ENCODE measurements at regions not wholly inside any gene's neighbourhood (a gene's known extent, or its start where the extent isn't known, plus 50 kb on each side); places are given as distances from the start of the nearest gene placed in this dataset.

DNA sequence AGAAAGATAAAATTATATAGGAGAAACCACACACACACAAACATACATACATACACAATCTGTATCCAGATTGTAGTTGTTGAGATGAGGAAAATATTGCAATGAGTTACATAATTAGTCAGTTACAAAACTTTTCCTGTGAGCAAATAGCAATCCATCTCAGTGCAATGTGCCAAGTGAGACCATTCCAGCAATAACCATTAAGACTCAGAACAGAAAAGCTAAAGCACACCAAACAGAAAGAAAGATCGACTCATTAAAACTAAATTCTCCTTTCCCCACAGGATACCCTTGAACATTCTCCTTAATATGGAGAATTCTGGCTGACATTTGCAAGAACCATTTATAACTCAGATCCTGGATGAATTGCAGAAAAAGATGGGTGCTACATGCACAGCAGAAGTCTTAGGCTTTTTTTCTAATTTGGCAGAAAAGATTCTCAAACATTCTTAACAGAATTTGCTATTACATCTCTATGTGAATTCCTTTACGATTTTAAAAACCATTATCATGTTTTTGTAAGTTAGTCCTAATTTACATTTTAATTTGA, 1341.2 kb upstream of the SPRY2 start (continued):
- TF ChIP-seq, protein P1, sequence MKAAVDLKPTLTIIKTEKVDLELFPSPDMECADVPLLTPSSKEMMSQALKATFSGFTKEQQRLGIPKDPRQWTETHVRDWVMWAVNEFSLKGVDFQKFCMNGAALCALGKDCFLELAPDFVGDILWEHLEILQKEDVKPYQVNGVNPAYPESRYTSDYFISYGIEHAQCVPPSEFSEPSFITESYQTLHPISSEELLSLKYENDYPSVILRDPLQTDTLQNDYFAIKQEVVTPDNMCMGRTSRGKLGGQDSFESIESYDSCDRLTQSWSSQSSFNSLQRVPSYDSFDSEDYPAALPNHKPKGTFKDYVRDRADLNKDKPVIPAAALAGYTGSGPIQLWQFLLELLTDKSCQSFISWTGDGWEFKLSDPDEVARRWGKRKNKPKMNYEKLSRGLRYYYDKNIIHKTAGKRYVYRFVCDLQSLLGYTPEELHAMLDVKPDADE (IDR thresholded peaks at IDR 0.05), result no peak
- TF ChIP-seq NANOG (IDR thresholded peaks at IDR 0.05; ENCODE audit: borderline replicate concordance) (no peak), ZNF114 (CRISPR knock-in tag; IDR thresholded peaks at IDR 0.05) (no peak), JUNB (IDR thresholded peaks at IDR 0.05; ENCODE audit: unreplicated experiment) (no peak)
- TF ChIP-seq, protein P2, sequence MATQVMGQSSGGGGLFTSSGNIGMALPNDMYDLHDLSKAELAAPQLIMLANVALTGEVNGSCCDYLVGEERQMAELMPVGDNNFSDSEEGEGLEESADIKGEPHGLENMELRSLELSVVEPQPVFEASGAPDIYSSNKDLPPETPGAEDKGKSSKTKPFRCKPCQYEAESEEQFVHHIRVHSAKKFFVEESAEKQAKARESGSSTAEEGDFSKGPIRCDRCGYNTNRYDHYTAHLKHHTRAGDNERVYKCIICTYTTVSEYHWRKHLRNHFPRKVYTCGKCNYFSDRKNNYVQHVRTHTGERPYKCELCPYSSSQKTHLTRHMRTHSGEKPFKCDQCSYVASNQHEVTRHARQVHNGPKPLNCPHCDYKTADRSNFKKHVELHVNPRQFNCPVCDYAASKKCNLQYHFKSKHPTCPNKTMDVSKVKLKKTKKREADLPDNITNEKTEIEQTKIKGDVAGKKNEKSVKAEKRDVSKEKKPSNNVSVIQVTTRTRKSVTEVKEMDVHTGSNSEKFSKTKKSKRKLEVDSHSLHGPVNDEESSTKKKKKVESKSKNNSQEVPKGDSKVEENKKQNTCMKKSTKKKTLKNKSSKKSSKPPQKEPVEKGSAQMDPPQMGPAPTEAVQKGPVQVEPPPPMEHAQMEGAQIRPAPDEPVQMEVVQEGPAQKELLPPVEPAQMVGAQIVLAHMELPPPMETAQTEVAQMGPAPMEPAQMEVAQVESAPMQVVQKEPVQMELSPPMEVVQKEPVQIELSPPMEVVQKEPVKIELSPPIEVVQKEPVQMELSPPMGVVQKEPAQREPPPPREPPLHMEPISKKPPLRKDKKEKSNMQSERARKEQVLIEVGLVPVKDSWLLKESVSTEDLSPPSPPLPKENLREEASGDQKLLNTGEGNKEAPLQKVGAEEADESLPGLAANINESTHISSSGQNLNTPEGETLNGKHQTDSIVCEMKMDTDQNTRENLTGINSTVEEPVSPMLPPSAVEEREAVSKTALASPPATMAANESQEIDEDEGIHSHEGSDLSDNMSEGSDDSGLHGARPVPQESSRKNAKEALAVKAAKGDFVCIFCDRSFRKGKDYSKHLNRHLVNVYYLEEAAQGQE (IDR thresholded peaks at IDR 0.05; ENCODE audit: unreplicated experiment), result no peak

DNA sequence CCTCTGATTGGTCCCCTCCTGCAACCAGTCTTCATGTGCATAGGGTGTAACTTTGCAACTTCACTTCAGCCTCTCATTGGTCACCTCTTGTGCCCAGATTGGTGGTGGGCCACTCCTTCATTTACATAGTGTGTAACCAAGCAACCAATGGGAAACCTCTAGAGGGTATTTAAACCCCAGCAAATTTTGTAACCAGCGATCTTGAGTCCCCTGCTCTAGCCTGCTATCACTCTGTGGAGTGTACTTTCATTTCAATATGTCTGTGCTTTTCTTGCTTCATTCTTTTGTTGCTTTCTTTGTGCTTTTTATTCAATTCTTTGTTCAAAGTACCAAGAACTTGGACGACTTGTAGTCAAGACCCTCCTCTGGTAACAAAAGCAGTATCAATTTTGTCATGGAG, 1336.9 kb upstream of the SPRY2 start:
- no peaks in the 10 kb centered on the region for H3F3A ChIP-seq (replicated peaks; ENCODE audit: low read depth)
- no peak overlapping the region for H3K27ac ChIP-seq (ENCODE audit: low read depth)
- H3K27me3 ChIP-seq (ENCODE audit: insufficient read depth), result no peaks in the 10 kb centered on the region
- Mint-ChIP-seq H3K36me3 (ENCODE audit: low read depth) (peaks cover 11% of the 10 kb centered on the region; the same call in 2 of the 3 replicates), H3K9me3 (peaks cover 17% of the 10 kb centered on the region), H3K27ac (no peak overlapping the region), H3K27me3 (ENCODE audit: insufficient read depth, low read depth, poor library complexity) (no peaks in the 10 kb centered on the region), H3K4me3 (no peak overlapping the region), H3K4me1 (no peaks in the 10 kb centered on the region)
- H3K4me3 ChIP-seq, result no peak overlapping the region
- no peaks in the 10 kb centered on the region for H3K9me2 ChIP-seq (ENCODE audit: insufficient read depth)
- no peaks in the 10 kb centered on the region for H4K20me1 ChIP-seq (replicated peaks; ENCODE audit: insufficient read depth)
- H3K79me2 ChIP-seq (replicated peaks; ENCODE audit: insufficient read depth), result no peaks in the 10 kb centered on the region
- H3K4me2 ChIP-seq, result no peak overlapping the region
- DNase-seq (ENCODE audit: low spot score) (no peak), ATAC-seq (no peak)
- no peak overlapping the region for H2AFZ ChIP-seq
- 0 out of 2 replicates have a peak, but pooled peaks cover 4% of the 10 kb centered on the region for H3K36me3 ChIP-seq (ENCODE audit: insufficient read depth)
- H3K4me1 ChIP-seq (ENCODE audit: insufficient read depth), result no peaks in the 10 kb centered on the region; the same call in 1 of the 2 replicates
- TF ChIP-seq, protein P3, sequence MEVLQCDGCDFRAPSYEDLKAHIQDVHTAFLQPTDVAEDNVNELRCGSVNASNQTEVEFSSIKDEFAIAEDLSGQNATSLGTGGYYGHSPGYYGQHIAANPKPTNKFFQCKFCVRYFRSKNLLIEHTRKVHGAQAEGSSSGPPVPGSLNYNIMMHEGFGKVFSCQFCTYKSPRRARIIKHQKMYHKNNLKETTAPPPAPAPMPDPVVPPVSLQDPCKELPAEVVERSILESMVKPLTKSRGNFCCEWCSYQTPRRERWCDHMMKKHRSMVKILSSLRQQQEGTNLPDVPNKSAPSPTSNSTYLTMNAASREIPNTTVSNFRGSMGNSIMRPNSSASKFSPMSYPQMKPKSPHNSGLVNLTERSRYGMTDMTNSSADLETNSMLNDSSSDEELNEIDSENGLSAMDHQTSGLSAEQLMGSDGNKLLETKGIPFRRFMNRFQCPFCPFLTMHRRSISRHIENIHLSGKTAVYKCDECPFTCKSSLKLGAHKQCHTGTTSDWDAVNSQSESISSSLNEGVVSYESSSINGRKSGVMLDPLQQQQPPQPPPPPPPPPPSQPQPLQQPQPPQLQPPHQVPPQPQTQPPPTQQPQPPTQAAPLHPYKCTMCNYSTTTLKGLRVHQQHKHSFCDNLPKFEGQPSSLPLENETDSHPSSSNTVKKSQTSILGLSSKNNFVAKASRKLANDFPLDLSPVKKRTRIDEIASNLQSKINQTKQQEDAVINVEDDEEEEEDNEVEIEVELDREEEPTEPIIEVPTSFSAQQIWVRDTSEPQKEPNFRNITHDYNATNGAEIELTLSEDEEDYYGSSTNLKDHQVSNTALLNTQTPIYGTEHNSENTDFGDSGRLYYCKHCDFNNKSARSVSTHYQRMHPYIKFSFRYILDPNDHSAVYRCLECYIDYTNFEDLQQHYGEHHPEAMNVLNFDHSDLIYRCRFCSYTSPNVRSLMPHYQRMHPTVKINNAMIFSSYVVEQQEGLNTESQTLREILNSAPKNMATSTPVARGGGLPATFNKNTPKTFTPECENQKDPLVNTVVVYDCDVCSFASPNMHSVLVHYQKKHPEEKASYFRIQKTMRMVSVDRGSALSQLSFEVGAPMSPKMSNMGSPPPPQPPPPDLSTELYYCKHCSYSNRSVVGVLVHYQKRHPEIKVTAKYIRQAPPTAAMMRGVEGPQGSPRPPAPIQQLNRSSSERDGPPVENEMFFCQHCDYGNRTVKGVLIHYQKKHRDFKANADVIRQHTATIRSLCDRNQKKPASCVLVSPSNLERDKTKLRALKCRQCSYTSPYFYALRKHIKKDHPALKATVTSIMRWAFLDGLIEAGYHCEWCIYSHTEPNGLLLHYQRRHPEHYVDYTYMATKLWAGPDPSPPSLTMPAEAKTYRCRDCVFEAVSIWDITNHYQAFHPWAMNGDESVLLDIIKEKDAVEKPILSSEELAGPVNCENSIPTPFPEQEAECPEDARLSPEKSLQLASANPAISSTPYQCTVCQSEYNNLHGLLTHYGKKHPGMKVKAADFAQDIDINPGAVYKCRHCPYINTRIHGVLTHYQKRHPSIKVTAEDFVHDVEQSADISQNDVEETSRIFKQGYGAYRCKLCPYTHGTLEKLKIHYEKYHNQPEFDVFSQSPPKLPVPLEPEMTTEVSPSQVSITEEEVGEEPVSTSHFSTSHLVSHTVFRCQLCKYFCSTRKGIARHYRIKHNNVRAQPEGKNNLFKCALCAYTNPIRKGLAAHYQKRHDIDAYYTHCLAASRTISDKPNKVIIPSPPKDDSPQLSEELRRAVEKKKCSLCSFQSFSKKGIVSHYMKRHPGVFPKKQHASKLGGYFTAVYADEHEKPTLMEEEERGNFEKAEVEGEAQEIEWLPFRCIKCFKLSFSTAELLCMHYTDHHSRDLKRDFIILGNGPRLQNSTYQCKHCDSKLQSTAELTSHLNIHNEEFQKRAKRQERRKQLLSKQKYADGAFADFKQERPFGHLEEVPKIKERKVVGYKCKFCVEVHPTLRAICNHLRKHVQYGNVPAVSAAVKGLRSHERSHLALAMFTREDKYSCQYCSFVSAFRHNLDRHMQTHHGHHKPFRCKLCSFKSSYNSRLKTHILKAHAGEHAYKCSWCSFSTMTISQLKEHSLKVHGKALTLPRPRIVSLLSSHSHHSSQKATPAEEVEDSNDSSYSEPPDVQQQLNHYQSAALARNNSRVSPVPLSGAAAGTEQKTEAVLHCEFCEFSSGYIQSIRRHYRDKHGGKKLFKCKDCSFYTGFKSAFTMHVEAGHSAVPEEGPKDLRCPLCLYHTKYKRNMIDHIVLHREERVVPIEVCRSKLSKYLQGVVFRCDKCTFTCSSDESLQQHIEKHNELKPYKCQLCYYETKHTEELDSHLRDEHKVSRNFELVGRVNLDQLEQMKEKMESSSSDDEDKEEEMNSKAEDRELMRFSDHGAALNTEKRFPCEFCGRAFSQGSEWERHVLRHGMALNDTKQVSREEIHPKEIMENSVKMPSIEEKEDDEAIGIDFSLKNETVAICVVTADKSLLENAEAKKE (CRISPR knock-in tag; IDR thresholded peaks at IDR 0.05), result no peak
- TF ChIP-seq STAT1 (IDR thresholded peaks at IDR 0.05; ENCODE audit: unreplicated experiment) (no peak), ZNF114 (CRISPR knock-in tag; IDR thresholded peaks at IDR 0.05) (no peak), EZH2phosphoT487 (IDR thresholded peaks at IDR 0.05; ENCODE audit: unreplicated experiment) (no peak), CREB1 (CRISPR knock-in tag; IDR thresholded peaks at IDR 0.05; ENCODE audit: low read depth) (no peak)
- TF ChIP-seq, protein P2 (IDR thresholded peaks at IDR 0.05; ENCODE audit: unreplicated experiment), result no peak
